Fibroblast of mammary gland (primary cell): ENCODE measurements at regions not wholly inside any gene's neighbourhood (a gene's known extent, or its start where the extent isn't known, plus 50 kb on each side); places are given as distances from the start of the nearest gene placed in this dataset.

Experiments
- DNase-seq: peaks from one replicate; pipeline ENCODE4 v3.0.0-alpha.2; 2010; ENCODE audit warnings: low read depth
- H3K4me3 ChIP-seq: 2 replicates; pipeline ENCODE4 v1.5.1; 2011; ENCODE audit warnings: low read depth, mild to moderate bottlenecking, low read length, moderate library complexity; ENCODE audit not compliant: control insufficient read depth
- TF ChIP-seq, protein P1 (sequence below): conservative IDR thresholded peaks from 2 replicates; pipeline ENCODE4 v1.5.1; 2011; ENCODE audit warnings: low read depth, low read length, inconsistent platforms; ENCODE audit not compliant: control insufficient read depth, insufficient read depth

DNA sequence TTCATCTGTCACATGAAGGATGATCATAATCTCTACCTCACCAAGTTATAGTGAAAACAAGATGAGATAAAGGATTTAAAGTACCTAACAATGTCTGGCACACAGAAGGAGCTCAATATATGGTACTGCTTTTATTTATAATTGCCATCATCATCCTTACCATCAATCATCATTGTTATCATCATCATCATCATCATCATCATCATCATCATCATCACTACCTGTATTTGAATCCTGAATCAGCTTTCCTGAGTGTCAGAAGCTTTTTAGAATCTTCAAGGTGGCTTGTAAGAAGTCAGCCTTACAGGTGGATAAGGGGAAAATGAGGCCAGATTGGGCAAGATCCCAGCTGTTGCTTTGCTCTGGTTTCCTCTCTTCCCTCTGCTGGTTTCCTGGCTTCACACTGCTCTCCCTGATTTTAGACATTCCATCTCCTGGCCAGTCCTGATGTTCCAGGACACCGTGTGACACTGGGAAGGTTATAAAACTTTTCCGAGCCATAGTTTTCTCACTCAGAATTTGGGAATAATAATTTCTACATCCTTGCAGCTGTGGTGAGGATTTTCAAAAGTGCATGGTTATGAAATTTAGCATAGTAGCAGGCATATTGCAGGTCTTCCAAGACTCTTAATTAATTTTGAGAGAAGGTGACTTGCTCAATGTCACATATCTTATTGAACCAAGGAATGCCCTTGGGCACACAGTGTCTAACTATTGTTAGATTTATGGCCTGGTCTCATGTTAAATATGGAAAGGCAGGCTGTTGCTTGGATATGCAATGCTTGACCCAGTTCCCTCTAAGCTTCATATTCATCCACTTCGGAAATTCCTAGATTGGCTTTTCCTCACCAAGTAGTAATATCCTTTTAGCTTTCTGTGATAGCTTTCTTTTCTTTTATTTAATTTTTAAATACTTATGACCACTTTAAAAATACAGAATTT is 160.7 kb downstream of the TMEM38B start:
- H3K4me3 ChIP-seq: no peak overlapping the region
- TF ChIP-seq, protein P1, sequence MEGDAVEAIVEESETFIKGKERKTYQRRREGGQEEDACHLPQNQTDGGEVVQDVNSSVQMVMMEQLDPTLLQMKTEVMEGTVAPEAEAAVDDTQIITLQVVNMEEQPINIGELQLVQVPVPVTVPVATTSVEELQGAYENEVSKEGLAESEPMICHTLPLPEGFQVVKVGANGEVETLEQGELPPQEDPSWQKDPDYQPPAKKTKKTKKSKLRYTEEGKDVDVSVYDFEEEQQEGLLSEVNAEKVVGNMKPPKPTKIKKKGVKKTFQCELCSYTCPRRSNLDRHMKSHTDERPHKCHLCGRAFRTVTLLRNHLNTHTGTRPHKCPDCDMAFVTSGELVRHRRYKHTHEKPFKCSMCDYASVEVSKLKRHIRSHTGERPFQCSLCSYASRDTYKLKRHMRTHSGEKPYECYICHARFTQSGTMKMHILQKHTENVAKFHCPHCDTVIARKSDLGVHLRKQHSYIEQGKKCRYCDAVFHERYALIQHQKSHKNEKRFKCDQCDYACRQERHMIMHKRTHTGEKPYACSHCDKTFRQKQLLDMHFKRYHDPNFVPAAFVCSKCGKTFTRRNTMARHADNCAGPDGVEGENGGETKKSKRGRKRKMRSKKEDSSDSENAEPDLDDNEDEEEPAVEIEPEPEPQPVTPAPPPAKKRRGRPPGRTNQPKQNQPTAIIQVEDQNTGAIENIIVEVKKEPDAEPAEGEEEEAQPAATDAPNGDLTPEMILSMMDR: no peak
- DNase-seq: no peak

DNA sequence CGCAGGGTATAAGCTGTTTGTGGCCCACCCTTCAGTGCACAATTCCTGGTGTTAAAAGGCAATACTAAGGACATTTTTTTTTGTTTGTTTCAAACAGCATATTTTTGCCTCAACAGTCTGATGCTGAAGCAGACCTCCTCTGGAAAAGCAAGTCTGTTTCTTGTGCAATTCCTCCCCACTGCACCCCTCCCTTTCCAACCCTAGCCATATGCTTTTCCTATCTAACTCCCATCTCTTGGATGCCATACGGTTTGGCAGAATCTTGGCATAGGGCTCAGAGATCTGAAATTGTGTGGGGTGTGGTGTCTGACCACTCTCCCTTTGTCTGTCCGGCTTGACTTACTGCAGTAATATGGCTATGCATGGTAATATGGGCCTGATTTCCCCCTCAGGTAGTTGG is 161.6 kb downstream of the TMEM38B start:
- no peak for DNase-seq
- TF ChIP-seq, protein P1: no peak
- H3K4me3 ChIP-seq: no peak overlapping the region

DNA sequence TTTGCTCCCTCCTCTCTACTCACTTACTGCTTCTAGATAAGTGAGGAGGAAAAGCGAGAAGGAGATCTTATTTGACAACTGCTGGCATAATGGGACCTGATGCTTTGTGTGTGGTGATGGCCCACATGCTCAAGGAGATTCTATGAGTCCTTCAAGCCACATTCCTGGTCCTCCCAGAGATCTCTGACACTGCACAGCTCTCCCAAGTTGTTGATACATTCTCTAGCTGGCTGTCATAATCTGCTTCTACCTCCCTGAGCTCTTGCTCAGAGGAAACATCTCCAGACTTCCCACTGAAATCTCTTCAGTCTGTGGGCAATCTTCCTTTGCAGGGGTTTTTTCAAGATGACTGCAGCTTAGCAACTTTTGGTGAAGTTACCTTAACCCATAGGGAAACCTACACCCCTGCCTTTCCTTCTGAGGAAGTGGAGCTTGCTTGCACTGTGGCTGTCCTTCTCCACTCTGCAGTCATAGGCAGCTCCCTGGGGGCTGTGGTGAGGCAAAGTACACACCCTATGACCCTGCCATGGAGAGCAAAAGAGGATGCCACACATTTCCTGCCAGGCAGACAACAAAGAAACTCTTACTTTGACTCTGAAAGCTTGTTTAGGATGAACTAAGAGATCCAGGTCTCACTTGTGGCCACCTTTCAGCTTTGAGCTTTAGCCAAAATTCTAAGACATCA is 163.8 kb downstream of the TMEM38B start:
- no peak for DNase-seq
- TF ChIP-seq, protein P1: no peak
- no peak overlapping the region for H3K4me3 ChIP-seq

DNA sequence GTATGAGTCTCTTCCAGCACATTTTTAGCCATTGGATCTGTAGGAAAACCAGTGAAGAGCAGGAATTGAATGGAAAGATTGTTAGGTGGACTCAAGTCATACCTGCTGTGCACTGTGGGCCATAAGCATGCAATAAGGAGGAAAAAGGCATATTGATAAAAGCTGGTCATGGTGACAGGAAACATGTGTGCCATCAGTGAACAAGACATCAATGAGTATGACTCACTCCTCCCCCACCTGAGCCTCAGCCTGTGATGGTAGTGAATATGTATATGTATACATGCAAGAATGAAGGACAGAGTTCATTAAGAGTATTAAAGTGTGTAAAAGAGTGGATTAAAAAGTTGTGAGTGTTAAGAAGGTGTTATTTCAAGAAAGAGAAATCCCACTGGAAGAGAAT is 164.5 kb downstream of the TMEM38B start:
- DNase-seq: no peak
- TF ChIP-seq, protein P1: no peak
- H3K4me3 ChIP-seq: no peak overlapping the region

DNA sequence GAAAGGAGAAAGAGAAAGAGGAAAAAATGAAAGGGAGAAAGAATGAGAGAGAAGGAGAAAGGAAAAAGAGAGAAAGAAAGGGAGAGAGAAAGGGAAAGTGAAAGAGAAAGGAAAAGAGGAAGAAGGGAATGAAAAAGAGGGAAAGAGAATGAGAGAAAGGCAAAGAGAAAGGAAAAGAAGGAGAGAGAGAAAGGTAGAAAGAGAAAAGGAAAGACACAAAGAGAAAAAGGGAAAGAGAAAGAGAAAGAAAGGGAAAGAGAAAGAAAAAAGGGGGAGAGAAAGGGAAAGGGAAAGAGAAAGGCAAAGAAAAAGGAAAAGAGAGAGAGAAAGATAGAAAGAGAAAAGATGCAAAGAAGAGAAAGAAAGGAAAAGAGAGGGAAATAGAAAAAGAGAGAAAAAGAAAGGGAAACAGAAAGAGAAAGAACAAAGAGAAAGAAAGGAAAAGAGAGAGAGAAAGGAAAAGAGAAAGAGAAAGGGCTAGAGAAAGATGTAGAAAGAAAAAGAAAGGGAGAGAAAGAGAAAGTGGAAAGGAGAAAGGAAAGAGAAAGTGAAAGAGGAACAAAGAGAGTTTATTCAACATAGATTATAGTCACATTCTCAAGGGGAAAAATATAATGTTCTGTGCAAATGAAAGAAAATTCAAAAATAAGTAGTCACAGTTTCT is 165.2 kb downstream of the TMEM38B start:
- TF ChIP-seq, protein P1: no peak
- H3K4me3 ChIP-seq: no peak overlapping the region
- no peak for DNase-seq

DNA sequence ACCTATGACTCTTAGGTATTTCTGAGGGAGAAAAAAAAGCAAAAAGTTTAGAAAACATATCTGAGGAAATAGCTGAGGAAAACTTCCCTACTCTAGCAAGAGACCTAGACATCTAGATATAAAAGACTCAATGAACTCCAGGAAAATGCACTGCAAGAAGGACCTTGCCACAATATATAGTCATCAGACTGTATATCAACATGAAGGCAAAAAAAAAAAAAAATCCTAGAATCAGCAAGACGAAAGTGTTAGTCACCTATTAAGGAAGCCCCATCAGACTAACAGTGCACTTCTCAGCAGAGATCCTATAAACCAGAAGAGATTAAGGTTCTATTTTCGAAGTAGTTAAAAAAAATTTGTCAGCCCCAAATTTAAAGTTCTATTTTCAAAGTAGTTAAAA is 166.2 kb downstream of the TMEM38B start:
- DNase-seq: no peak
- TF ChIP-seq, protein P1: no peak
- no peak overlapping the region for H3K4me3 ChIP-seq
